HG03196 (cell line): ENCODE measurements at regions not wholly inside any gene's neighbourhood (a gene's known extent, or its start where the extent isn't known, plus 50 kb on each side); places are given as distances from the start of the nearest gene placed in this dataset.
"Not testable (repeated sequence)": the region's sequence is repeated elsewhere in the genome, so short reads cannot be mapped to it uniquely, and the experiment has no call there.

ENCODE experiments used
- ATAC-seq: cut with Tn5 transposase; IDR thresholded peaks from one replicate; pipeline ENCODE4 v1.9.1; 2021; ENCODE audit not compliant: unreplicated experiment

GRCh38 chr11:115606498-115607220 lies 102.4 kb upstream of the CADM1 start:
- no peak for ATAC-seq

GRCh38 chr11:115605871-115606497 lies 101.8 kb upstream of the CADM1 start:
- ATAC-seq: no peak

- ATAC-seq: not testable (repeated sequence)
Measured at GRCh38 chr11:115605397-115605796, 101.2 kb upstream of the CADM1 start.

- ATAC-seq: no peak
Measured at GRCh38 chr11:115599125-115599524, 94.9 kb upstream of the CADM1 start.

GRCh38 chr11:115598257-115598901 lies 94.2 kb upstream of the CADM1 start:
- no peak for ATAC-seq

GRCh38 chr11:115591380-115591779 lies 87.2 kb upstream of the CADM1 start:
- no peak for ATAC-seq

- ATAC-seq: no peak
Measured at GRCh38 chr11:115590254-115590653, 86.0 kb upstream of the CADM1 start.

- ATAC-seq: no peak
Measured at GRCh38 chr11:115587718-115588342, 83.6 kb upstream of the CADM1 start.

GRCh38 chr11:115585361-115586024 lies 81.3 kb upstream of the CADM1 start:
- peak; percentile 69 for ATAC-seq

GRCh38 chr11:115581871-115582639 lies 77.8 kb upstream of the CADM1 start:
- no peak for ATAC-seq

GRCh38 chr11:115580927-115581680 lies 76.9 kb upstream of the CADM1 start:
- no peak for ATAC-seq

GRCh38 chr11:115580416-115580815 lies 76.2 kb upstream of the CADM1 start:
- ATAC-seq: no peak

- no peak for ATAC-seq
Measured at GRCh38 chr11:115579181-115579825, 75.1 kb upstream of the CADM1 start.

GRCh38 chr11:115578275-115578674 lies 74.1 kb upstream of the CADM1 start:
- ATAC-seq: no peak

GRCh38 chr11:115577701-115578100 lies 73.5 kb upstream of the CADM1 start:
- ATAC-seq: no peak

- ATAC-seq: no peak
Measured at GRCh38 chr11:115576606-115577380, 72.6 kb upstream of the CADM1 start.

GRCh38 chr11:115572551-115572950 lies 68.3 kb upstream of the CADM1 start:
- ATAC-seq: no peak

- no peak for ATAC-seq
Measured at GRCh38 chr11:115566180-115566764, 62.1 kb upstream of the CADM1 start.
